Myocyte (in vitro differentiated cells): ENCODE measurements at regions not wholly inside any gene's neighbourhood (a gene's known extent, or its start where the extent isn't known, plus 50 kb on each side); places are given as distances from the start of the nearest gene placed in this dataset.

Experiments
- DNase-seq: peaks from one replicate; pipeline ENCODE4 v3.0.0-alpha.2; 2012; ENCODE audit warnings: low read depth

DNA sequence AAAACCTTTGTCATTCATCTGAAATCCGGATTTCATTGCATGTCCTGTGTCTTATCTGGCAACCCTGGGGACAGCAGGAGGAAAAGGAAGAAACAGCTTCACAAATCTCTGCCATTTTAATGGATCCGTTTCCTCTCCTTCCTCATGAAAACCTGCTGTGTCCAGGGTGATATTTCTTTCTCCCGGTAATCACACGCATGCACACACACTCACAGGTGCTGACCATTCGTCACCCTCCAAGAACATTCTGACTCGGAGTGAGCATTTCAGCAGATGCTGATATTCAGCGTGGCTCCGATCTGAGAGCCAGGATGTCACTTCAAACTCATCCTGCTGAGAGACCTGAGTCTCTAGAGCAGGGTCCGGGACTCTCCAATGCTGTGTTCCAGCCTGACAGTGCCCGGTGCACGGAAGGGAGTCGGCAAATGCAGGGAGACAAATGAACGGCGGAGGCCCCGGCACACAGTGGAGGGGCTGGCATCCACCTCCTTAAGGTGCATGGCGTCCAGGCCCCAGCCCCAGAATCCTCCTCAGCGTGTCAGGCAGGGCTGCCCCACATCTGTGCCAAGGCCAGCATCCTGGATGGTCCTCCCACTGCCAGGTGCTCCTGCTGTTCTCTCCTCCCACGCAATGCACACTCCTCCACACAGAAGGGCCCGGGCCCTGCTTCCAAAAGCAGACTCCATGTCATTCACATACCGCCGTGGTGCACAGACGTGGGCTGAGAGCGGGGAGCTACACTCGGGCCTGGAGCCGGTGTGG lies 70.7 kb downstream of the RBFOX3 start:
- no peak for DNase-seq

GRCh38 chr17:79538291-79538690 lies 72.6 kb downstream of the RBFOX3 start:
- DNase-seq: no peak

DNA sequence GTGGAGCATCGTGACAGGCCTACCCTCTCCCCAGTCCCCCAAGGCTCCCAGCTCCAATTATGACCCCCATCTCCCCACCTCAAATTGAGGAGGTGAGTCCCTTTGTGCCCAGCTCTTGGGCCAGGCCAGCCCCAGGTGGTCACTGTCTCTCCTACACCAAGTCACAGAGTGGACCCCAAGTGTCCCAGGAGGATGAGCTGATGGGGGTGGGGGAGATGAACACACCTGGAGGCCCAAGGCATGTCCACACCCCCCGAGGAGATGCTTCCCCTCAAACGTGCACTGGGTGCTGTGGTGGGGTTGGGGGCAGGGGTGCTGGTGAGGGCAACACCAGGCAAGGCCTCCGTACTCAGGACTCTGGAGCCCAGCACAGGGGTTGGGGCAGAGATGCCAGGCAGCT lies 73.2 kb downstream of the RBFOX3 start:
- DNase-seq: no peak

GRCh38 chr17:79537061-79537460 lies 73.8 kb downstream of the RBFOX3 start:
- DNase-seq: no peak

GRCh38 chr17:79536212-79536840 lies 74.5 kb downstream of the RBFOX3 start:
- no peak for DNase-seq

DNA sequence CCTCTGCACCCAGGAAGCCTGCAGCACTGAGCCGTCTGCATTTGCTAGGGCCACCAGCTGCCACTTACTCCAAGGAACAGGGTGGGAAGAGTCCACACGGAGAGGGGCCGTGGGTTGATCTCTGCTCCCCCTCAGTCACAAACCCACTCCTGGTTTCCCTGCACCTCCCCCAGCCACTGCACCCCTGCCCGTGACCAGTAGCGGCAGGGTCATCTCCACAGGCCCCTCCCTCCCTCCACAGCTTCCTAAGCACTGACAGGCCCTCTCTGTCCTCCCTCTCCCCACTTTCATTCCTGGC lies 75.2 kb downstream of the RBFOX3 start:
- no peak for DNase-seq

DNA sequence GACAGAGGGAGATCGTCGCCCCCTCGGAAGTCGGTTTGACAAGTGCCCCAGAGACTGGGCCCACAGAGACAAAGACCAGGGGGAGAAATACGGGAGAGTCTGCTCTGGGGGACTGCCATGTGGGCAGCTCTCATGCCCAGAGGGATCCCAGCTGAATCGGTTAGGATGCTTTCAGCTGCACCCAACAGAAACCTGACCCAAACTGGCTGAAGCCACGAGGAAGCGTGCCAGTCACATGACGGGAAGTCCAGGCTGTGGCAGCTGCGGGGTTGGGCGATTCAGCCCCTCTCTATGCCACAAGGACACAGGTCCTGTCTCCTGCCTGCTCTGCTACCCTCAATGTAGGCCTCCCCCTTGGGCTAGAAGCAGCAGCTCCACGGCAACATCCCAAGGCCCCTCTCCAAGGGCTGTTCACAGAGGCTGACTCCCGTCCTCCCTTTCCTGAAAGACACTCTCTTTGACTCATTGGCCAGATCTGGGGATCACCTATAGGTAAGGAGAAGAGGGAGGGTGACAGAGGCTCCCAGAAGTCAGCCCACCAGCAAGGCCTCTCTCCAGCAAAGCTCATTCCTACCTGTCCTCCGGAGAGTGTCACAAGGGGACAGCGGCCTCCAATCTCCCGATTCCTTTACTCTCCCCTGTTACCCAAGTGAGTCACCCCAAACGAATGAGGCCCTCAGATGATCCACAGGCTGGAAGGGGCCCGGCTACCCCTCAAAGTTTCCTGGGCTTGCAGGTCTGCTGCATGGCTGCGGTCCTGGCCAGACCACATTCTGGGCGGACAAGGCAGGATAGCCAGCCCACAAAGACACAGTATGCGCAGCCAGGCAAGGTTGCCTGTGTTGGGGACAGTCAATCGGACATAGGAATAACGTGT lies 75.8 kb downstream of the RBFOX3 start:
- no peak for DNase-seq

DNA sequence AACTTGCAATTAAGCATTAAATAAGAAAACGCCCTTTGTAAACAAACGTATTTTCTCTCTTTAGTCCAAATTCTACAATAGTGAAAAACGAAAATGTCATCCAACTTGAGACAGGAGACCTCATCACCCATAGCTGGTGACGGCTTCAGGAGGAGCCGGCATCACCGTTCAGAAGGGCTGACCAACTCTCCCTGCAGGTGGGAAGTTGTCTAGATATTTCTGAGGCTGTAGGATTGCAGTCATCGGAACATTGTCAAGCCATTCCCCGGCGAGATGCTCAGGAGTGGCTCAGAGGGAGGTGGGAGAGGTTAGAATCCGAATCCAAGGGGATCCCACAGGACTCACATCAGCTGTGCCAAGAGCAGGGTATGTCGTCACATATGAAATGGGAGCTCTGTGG lies 76.7 kb downstream of the RBFOX3 start:
- DNase-seq: no peak

GRCh38 chr17:79533116-79533515 lies 77.7 kb downstream of the RBFOX3 start:
- no peak for DNase-seq

GRCh38 chr17:79532107-79532790 lies 78.6 kb downstream of the RBFOX3 start:
- DNase-seq: no peak

DNA sequence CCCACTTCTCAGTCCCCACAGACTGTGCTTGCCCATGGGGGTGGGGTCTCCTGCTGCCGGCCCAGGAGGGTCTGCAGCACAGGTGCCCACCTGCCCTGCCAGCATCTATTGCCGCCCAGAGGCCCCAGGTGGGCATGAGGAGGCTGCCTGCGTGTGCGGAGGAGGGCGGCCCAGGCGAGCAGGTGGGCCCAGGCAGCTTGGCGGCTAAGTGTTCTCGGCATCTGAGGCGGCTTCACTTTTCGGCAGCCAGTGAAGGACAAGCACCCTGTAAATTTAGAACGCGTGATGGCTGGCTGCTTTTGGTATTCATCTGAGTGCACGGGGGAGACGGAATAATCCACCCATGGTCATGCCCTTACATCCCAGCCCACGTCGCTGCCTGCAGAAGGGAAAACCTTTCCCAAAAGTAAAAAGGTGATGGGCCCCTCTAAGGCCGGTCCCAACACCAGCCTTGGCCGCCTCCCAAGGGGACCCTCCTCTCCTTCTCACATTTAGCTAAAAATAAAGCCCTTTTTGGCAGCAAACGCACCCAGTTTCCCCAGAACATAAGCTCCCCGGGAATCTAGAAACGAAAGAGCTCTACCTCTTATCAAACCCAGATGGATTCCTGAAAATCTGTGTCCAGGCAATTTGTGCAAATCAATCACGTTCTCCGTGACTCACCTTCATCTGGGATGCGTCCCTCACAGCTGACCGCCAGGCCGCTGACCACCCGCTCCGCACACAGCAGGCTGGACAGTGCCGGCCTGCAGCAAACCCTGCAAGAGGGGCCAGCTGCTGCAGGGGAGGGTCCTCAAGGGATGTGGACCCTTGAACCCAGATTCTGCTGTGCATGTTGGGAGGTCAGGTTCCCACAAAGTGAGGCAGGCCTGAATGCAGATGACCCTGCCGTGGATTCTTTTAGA lies 79.4 kb downstream of the RBFOX3 start:
- DNase-seq: no peak

GRCh38 chr17:79530361-79531105 lies 80.3 kb downstream of the RBFOX3 start:
- DNase-seq: no peak

GRCh38 chr17:79529661-79530081 lies 81.2 kb downstream of the RBFOX3 start:
- DNase-seq: no peak

- DNase-seq: no peak
Measured at GRCh38 chr17:79528592-79529125, 82.2 kb downstream of the RBFOX3 start.

DNA sequence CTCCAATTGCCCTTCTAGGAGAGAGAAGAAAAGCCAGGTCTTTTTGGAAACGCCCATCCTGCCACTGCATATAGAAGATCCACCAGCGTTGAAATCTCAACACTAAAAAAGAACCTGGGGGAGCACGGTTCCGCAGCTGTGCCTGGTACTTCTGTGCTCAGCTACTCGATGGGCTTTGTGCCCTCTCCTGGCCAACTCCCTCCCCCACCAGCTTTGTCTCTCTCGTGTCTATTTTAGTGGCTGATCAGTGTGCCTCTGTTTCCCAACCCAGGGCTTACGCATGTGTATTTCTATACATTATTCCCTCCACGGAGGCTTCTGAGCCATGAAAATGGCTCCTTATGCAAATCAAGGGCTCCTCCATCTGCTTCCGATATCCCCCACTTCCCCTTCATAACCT lies 83.5 kb downstream of the RBFOX3 start:
- DNase-seq: no peak

DNA sequence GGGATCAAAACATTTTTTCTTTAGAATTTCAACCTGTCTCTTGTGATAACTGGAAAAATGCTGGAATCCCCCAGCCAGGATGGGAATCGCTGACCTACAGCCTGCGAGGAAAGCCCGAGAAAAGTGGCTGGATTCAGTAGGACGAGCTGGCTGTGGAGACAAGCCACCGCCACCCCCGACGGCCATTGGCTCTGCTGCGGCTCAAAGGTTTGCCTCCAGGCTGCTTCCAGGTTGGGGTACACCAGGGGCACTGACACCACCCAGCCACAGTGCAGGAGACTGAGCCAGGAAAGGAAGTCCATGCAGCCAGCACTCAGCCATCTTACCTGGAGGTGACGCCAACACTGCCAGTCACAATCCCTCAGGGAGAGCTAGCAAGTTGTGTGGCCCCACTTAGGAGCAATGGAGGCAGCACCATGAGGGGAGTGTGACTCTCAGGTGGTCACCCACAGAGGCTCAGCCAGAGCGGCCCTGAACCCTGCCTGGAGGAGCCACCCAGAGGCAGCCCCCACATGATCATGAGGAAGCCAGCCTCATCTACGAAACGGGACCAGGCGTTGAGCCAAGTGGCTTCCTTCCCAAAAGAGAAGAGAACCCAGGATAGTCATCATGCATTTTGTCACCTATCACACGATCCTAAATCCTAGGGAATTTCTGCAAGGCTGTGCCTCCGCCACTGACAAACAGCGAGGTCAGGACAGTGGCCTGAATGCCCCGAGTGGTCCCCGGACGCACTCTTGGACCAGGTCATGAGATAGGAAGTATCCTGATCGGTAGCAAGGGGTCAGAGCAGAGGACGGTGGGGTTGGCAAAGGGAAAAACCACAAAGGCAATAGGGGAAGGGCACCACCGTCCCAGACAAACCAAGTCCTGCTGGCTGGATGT lies 84.8 kb downstream of the RBFOX3 start:
- DNase-seq: no peak

DNA sequence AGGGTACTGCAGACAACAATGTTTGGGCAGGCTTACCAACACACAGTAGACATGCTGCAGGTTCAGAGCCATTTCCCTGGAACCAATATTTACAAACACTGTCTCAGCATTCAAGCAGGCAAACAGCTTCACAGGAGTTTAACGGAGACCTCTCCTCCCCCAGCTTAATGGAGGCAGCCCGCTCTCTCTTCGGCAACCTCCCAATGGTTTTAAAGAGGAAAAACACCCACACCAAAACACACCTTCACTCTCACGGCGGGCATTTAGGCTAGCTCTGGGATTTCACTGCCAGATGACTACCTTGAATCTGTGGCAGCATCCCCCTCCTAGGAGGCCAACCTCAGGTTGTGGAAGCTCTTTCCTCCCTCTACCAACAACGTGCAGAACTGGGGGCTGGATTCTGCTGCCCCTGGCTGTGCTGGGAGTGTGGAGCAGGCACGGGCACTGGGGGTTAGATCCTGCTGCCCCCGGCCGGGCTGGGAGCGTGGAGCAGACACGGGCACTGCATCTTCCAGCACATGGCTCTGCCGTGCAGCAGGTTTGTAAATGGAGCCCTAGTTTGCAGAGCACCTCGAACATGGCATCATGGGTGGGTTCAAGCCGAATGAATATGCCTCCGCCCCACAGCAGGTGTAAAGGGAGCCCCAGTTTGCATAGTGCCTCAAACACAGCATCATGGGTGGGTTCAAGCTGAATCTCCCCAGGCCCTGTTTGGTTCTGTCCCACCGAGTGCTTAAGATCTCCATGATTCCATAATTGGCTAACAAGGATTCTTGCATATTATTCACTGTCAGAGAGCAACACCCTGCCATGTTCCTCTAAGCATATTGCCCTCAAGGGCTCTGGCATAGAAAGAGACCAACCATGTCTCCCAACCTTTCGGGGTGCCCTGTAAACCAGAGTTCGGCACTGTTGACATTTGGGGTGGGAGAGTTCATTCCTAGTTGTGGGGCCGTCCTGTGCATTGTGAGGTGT lies 86.4 kb downstream of the RBFOX3 start:
- no peak for DNase-seq
